T47D (cell line): ENCODE measurements at regions not wholly inside any gene's neighbourhood (a gene's known extent, or its start where the extent isn't known, plus 50 kb on each side); places are given as distances from the start of the nearest gene placed in this dataset.

Experiments
- DNase-seq, 2 experiments: peaks; one replicate each; pipeline versions ENCODE4 v3.0.0 to v3.0.0-alpha.2; 2011 to 2012; ENCODE audit warnings: low read depth in 1 of 2, low spot score in 1 of 2
- JUND ChIP-seq: IDR thresholded peaks from 2 replicates; pipeline ENCODE4 v1.6.1; 2012; ENCODE audit warnings: low read depth
- in situ Hi-C: cut with HindIII; loops from 2 replicates; pipeline ENCODE4 v1.10.0; 2016; ENCODE audit warnings: low sequenced_read_pairs, low pct_unique_long_range_greater_than_20kb

DNA sequence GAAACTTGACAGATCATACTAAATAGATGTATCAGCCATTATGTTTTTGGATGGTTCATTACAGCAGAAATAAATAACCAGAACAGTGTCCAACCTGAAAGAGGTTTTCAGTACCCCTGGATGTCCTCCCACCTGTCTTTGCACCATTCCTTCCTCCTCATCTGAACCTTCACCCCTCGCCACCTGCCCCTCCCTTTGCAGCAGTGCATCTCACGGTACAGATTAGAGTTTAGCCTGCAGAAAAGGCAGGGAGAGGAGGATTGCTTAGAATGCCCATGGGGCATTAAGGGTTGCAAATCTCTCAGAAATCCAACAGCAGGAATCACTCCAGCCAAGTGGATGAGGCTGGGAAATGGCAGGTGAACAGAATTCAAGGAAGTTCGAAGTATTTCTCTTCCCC lies 155.0 kb downstream of the HS3ST2 start:
- DNase-seq = no peak
- in situ Hi-C loops = no loop called here
- no peak for TF ChIP-seq JUND

DNA sequence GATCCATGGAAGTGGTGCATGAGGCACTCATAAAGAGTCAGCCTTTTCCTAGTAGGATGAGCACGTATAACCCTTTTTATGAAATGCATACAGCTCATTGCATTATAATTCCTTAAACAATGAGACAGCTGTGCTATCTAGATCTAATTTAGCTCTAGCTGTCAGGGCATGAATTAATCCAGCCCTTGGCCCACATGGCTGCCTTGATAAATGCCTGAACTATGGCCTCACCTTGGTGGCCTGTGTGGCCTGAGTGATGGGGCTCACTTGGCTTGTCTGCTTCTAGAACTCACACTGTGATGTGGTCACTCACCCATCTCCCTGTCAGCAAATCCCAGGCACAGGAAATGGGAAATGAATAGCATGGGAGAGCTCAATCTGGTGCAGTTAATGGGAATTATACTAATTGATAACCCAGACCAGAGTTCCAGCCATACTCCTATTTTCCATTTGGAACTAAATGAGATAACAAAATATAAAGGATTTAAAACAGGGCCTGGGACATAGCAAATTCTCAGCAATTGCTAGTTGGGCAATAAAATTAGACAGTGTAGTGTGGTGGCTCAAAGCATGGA lies 153.6 kb downstream of the HS3ST2 start:
- in situ Hi-C loops = no loop called here
- TF ChIP-seq JUND = no peak
- DNase-seq = no peak
